GM21576 (cell line): ENCODE measurements at regions not wholly inside any gene's neighbourhood (a gene's known extent, or its start where the extent isn't known, plus 50 kb on each side); places are given as distances from the start of the nearest gene placed in this dataset.

Experiments used
- ATAC-seq: cut with Tn5 transposase; IDR thresholded peaks from one replicate; pipeline ENCODE4 v1.9.1; 2021; ENCODE audit warnings: mild to moderate bottlenecking, moderate library complexity; ENCODE audit not compliant: unreplicated experiment

GRCh38 chr3:181457190-181457589 is 254.5 kb upstream of the SOX2 start:
- no peak for ATAC-seq

GRCh38 chr3:181455276-181455675 is 256.4 kb upstream of the SOX2 start:
- ATAC-seq: no peak

- no peak for ATAC-seq
Observed at GRCh38 chr3:181454451-181455027, 257.2 kb upstream of the SOX2 start.

- no peak for ATAC-seq
Observed at GRCh38 chr3:181446741-181447140, 265.0 kb upstream of the SOX2 start.

- ATAC-seq: no peak
Observed at GRCh38 chr3:181442066-181442465, 269.7 kb upstream of the SOX2 start.

GRCh38 chr3:181432992-181433391 is 278.7 kb upstream of the SOX2 start:
- ATAC-seq: no peak

GRCh38 chr3:181431748-181432147 is 280.0 kb upstream of the SOX2 start:
- ATAC-seq: no peak

GRCh38 chr3:181425074-181425473 is 286.7 kb upstream of the SOX2 start:
- ATAC-seq: no peak

- ATAC-seq: no peak
Observed at GRCh38 chr3:181418233-181418632, 293.5 kb upstream of the SOX2 start.

- ATAC-seq: no peak
Observed at GRCh38 chr3:181417748-181418147, 294.0 kb upstream of the SOX2 start.

- ATAC-seq: no peak
Observed at GRCh38 chr3:181410870-181411269, 300.9 kb upstream of the SOX2 start.

GRCh38 chr3:181403876-181404660 is 307.7 kb upstream of the SOX2 start:
- ATAC-seq: no peak

- ATAC-seq: no peak
Observed at GRCh38 chr3:181402347-181402746, 309.4 kb upstream of the SOX2 start.

GRCh38 chr3:181384970-181385369 is 326.8 kb upstream of the SOX2 start:
- no peak for ATAC-seq

- ATAC-seq: no peak
Observed at GRCh38 chr3:181383760-181384159, 328.0 kb upstream of the SOX2 start.

- no peak for ATAC-seq
Observed at GRCh38 chr3:181383201-181383600, 328.5 kb upstream of the SOX2 start.

GRCh38 chr3:181382656-181383055 is 329.1 kb upstream of the SOX2 start:
- no peak for ATAC-seq

GRCh38 chr3:181379278-181379677 is 332.4 kb upstream of the SOX2 start:
- no peak for ATAC-seq

- ATAC-seq: no peak
Observed at GRCh38 chr3:181369637-181370036, 342.1 kb upstream of the SOX2 start.

- no peak for ATAC-seq
Observed at GRCh38 chr3:181363231-181363630, 348.5 kb upstream of the SOX2 start.

- no peak for ATAC-seq
Observed at GRCh38 chr3:181362378-181362777, 349.3 kb upstream of the SOX2 start.

- ATAC-seq: peak; percentile 79
Observed at GRCh38 chr3:181358562-181358961, 353.2 kb upstream of the SOX2 start.

- no peak for ATAC-seq
Observed at GRCh38 chr3:181358060-181358459, 353.7 kb upstream of the SOX2 start.
